OCI-LY7 (cell line): ENCODE measurements at regions not wholly inside any gene's neighbourhood (a gene's known extent, or its start where the extent isn't known, plus 50 kb on each side); places are given as distances from the start of the nearest gene placed in this dataset.

Source experiments
- EZH2phosphoT487 ChIP-seq: fragments of 200-600 bp; sonication (generic); IDR thresholded peaks from 2 replicates; pipeline ENCODE4 v1.6.1; 2018; ENCODE audit warnings: low read depth, borderline replicate concordance, mild to moderate bottlenecking, mixed run types, antibody characterized with exemption, low read length, moderate library complexity, mixed read lengths
- TF ChIP-seq, protein P1 (sequence below): fragments of 200-600 bp; sonication (generic); conservative IDR thresholded peaks from 2 replicates; pipeline ENCODE4 v1.5.1; 2014; ENCODE audit warnings: mild to moderate bottlenecking, antibody characterized with exemption, low read length, moderate library complexity, mixed read lengths

DNA sequence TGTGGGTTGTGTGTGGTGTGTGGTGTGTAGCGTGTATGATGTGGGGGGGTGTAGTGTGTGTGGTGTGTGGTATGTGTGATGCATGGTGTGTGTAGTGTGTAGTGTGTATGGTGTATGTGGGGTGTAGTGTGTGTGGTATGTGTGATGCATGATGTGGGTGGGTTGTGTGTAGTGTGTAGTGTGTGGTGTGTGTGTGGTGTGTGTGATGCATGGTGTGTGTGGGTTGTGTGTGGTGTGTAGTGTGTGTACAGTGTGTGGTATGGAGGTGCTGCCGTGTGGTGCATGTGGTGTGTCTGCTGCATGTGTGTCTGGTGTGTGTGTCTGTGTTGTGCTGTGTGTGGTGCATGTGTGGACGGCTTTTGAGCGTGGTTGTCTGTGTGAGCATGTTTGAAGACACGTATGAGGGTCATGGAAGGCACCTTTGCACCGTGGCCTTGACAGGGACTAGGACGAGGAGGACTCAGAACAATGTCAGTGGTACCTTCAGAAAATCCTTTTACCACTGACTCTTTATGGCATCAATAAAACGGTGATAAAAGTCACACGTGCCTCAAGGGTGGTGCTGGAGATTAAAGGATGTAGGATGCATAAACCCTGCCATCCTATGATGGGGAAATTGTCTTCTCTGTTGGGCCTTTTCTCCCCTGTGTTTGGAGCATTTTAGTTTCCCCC, 328.7 kb upstream of the B3GAT1 start:
- TF ChIP-seq, protein P1, sequence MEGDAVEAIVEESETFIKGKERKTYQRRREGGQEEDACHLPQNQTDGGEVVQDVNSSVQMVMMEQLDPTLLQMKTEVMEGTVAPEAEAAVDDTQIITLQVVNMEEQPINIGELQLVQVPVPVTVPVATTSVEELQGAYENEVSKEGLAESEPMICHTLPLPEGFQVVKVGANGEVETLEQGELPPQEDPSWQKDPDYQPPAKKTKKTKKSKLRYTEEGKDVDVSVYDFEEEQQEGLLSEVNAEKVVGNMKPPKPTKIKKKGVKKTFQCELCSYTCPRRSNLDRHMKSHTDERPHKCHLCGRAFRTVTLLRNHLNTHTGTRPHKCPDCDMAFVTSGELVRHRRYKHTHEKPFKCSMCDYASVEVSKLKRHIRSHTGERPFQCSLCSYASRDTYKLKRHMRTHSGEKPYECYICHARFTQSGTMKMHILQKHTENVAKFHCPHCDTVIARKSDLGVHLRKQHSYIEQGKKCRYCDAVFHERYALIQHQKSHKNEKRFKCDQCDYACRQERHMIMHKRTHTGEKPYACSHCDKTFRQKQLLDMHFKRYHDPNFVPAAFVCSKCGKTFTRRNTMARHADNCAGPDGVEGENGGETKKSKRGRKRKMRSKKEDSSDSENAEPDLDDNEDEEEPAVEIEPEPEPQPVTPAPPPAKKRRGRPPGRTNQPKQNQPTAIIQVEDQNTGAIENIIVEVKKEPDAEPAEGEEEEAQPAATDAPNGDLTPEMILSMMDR: no peak
- no peak for TF ChIP-seq EZH2phosphoT487
